ENCODE measurements at regions not wholly inside any gene's neighbourhood (a gene's known extent, or its start where the extent isn't known, plus 50 kb on each side); places are given as distances from the start of the nearest gene placed in this dataset.

DNA sequence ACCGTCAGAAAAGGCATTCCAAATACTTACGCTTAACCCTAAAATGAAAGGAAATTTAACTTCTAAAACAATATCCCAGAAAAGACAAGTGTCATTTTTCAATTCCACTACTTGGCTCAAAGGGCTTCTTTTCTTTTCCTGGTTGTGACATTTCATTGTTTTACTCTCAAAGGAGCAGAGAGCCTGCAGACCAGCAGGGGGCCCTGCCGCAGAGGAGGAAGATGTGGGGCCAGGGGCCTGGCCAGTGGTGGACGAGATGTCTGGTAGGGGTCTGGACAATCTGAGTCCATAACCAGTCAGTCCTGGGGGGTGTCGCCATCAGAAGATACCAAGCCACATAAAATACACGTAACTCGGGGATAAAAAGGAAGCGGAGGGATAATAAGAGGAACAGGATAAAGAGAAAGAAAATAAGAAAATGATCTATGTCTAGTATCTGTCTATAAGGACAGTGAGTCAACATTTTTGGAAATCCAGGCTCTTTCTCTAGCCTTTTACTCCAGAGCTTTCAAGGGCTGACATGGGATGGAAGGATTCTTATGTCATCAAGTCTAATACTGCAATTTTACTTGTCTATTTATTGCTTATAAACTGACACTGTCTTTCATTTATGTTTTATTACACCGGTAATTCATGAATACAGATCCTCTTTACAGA lies 54.2 kb upstream of the ARHGEF3 start:
- no peaks in the 10 kb centered on the region for H3K9me3 ChIP-seq (ENCODE audit: low read depth)
- H3K4me2 ChIP-seq (ENCODE audit: unreplicated experiment): no peak overlapping the region
- H4K20me1 ChIP-seq (ENCODE audit: insufficient read depth): no peaks in the 10 kb centered on the region
- H3K4me1 ChIP-seq (ENCODE audit: insufficient read depth): peaks cover 12% of the 10 kb centered on the region
- peaks cover 4% of the 10 kb centered on the region; the same call in 1 of the 2 replicates for H3F3A ChIP-seq (ENCODE audit: insufficient read depth)
- WGBS, 2 experiments (ENCODE audit: low coverage in 1 of 2, low lambda C conversion rate in 2 of 2, missing lambda C conversion rate in 2 of 2): 69 to 70% methylated on average over 9 of the region's 9 CpGs
- H3K36me3 ChIP-seq (ENCODE audit: low read depth): no peaks in the 10 kb centered on the region
- no peaks in the 10 kb centered on the region for H3K79me2 ChIP-seq (ENCODE audit: insufficient read depth)
- in situ Hi-C loops (cut with MboI): no loop called here
- H3K4me3 ChIP-seq: no peak overlapping the region
- DNase-seq: peak; percentile 41
- no peaks in the 10 kb centered on the region for H3K9me2 ChIP-seq (ENCODE audit: insufficient read depth)
- H3K27me3 ChIP-seq (replicated peaks; ENCODE audit: insufficient read depth): no peaks in the 10 kb centered on the region
- TF ChIP-seq EZH2phosphoT487 (IDR thresholded peaks at IDR 0.05; ENCODE audit: insufficient read depth, low read depth): no peak
- TF ChIP-seq EZH2 (IDR thresholded peaks at IDR 0.05; ENCODE audit: insufficient read depth, poor library complexity, severe bottlenecking): no peak
- no peak overlapping the region for H2AFZ ChIP-seq
- H3K9ac ChIP-seq: no peak overlapping the region
- H3K27ac ChIP-seq: no peak overlapping the region

DNA sequence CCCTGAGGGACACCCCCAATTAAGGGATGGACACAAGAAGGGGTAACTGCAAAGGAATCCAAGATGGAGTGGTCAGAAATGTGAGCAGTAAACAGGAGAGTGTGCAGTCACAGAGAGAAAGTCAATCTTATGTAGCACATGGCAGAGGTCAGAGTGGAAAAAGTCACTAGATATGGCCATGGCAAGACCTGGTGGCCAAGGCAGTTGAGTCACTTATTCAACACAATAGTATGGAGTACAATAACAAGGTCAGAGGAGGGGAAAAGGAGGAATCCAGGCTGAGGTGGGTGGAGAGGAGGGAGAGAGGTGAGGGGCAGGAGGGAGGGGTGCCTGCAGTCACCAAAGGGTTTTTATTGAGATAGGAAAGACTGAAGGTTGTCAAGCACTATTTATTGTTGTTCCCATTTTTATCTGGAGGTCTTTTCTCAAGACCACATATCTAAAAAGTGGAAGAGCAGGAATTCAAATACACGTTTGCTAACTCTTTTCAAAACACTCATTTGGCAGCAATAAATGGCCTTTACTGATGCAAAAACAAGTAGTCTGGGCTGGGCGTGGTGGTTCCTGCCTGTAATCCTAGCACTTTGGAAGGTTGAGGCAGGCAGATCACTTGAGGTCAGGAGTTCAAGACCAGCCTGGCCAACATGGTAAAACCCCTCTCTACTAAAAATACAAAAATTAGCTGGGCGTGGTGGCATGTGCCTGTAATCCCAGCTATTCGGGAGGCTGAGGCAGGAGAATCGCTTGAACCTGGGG lies 53.3 kb upstream of the ARHGEF3 start:
- no peak for DNase-seq

DNA sequence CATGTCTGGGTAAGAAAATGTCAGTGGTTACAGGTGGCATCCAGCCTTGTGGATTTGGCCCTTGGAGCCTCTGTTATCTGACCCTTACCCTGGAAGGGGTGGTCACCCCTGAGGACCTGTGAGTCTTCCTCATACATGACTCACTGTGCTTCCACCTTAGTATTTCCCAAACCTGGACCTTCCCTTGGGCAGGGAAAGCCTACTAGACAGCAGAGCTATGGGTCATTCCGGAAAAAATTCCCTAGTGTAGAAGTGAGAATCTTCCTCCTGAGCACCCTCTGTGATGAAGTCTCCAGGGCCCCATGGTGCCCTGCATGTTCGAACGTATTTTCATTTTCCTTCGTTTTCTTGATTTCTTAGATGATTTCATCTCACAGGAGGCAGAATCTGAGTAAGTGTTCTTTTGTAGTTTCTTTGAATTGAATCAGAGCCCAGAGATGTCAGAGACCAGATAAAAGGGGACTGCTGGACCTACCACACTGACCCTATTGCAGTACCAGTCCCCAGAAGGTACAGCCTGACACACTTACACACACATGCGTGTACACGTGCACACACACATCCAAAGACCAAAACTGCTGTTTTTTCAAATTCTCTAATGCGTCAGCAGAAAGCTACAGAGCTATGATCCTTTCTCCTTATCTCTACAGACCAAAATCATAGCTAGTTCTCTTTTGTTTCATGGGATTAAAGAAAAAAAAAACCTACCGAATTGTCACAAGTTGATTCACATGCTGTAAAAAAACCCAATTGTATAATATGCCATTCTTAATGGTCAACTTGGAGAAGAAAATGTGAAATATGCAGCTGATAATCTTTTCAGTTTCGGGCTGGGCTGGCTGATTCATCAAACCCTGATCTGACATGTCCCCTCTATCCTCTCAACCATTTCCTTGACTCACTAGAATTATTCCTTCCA lies 50.5 kb upstream of the ARHGEF3 start:
- TF ChIP-seq EZH2 (IDR thresholded peaks at IDR 0.05; ENCODE audit: insufficient read depth, poor library complexity, severe bottlenecking) (no peak), EZH2phosphoT487 (IDR thresholded peaks at IDR 0.05; ENCODE audit: insufficient read depth, low read depth) (no peak)
- H3K4me3 ChIP-seq: no peak overlapping the region
- H3K9me2 ChIP-seq (ENCODE audit: insufficient read depth): no peaks in the 10 kb centered on the region
- no peak overlapping the region for H3K27ac ChIP-seq
- H3K79me2 ChIP-seq (ENCODE audit: insufficient read depth): no peaks in the 10 kb centered on the region
- H3K4me1 ChIP-seq (ENCODE audit: insufficient read depth): peaks cover 12% of the 10 kb centered on the region
- no peaks in the 10 kb centered on the region for H3K27me3 ChIP-seq (replicated peaks; ENCODE audit: insufficient read depth)
- no peaks in the 10 kb centered on the region for H3K9me3 ChIP-seq (ENCODE audit: low read depth)
- no peak for DNase-seq
- H2AFZ ChIP-seq: no peak overlapping the region
- H3K36me3 ChIP-seq (ENCODE audit: low read depth): no peaks in the 10 kb centered on the region
- peaks cover 4% of the 10 kb centered on the region; the same call in 1 of the 2 replicates for H3F3A ChIP-seq (ENCODE audit: insufficient read depth)
- no peaks in the 10 kb centered on the region for H4K20me1 ChIP-seq (ENCODE audit: insufficient read depth)
- WGBS, 2 experiments (ENCODE audit: low coverage in 1 of 2, low lambda C conversion rate in 2 of 2, missing lambda C conversion rate in 2 of 2): 72 to 76% methylated on average over 9 of the region's 9 CpGs
- H3K9ac ChIP-seq: no peak overlapping the region
- in situ Hi-C loops (cut with MboI): no loop called here
- no peak overlapping the region for H3K4me2 ChIP-seq (ENCODE audit: unreplicated experiment)

More for the DNA sequence above, 53.3 kb upstream of the ARHGEF3 start:
- Histone ChIP-seq H3K9ac (no peak overlapping the region), H3K9me2 (ENCODE audit: insufficient read depth) (no peaks in the 10 kb centered on the region), H3K4me3 (no peak overlapping the region), H3K9me3 (ENCODE audit: low read depth) (no peaks in the 10 kb centered on the region), H3K27ac (no peak overlapping the region), H3K4me1 (ENCODE audit: insufficient read depth) (peaks cover 12% of the 10 kb centered on the region), H3K36me3 (ENCODE audit: low read depth) (no peaks in the 10 kb centered on the region), H4K20me1 (ENCODE audit: insufficient read depth) (no peaks in the 10 kb centered on the region), H2AFZ (no peak overlapping the region), H3K79me2 (ENCODE audit: insufficient read depth) (no peaks in the 10 kb centered on the region), H3K27me3 (replicated peaks; ENCODE audit: insufficient read depth) (no peaks in the 10 kb centered on the region), H3F3A (ENCODE audit: insufficient read depth) (peaks cover 4% of the 10 kb centered on the region; the same call in 1 of the 2 replicates), H3K4me2 (ENCODE audit: unreplicated experiment) (no peak overlapping the region)
- in situ Hi-C loops (cut with MboI): no loop called here
- TF ChIP-seq EZH2 (IDR thresholded peaks at IDR 0.05; ENCODE audit: insufficient read depth, poor library complexity, severe bottlenecking): no peak
- TF ChIP-seq EZH2phosphoT487 (IDR thresholded peaks at IDR 0.05; ENCODE audit: insufficient read depth, low read depth): no peak
- 87 to 88% methylated on average over 5 of the region's 5 CpGs for WGBS, 2 experiments (ENCODE audit: low coverage in 1 of 2, low lambda C conversion rate in 2 of 2, missing lambda C conversion rate in 2 of 2)
